ENCODE measurements at regions not wholly inside any gene's neighbourhood (a gene's known extent, or its start where the extent isn't known, plus 50 kb on each side); places are given as distances from the start of the nearest gene placed in this dataset.
"Not testable (repeated sequence)": the region's sequence is repeated elsewhere in the genome, so short reads cannot be mapped to it uniquely, and the experiment has no call there.

DNA sequence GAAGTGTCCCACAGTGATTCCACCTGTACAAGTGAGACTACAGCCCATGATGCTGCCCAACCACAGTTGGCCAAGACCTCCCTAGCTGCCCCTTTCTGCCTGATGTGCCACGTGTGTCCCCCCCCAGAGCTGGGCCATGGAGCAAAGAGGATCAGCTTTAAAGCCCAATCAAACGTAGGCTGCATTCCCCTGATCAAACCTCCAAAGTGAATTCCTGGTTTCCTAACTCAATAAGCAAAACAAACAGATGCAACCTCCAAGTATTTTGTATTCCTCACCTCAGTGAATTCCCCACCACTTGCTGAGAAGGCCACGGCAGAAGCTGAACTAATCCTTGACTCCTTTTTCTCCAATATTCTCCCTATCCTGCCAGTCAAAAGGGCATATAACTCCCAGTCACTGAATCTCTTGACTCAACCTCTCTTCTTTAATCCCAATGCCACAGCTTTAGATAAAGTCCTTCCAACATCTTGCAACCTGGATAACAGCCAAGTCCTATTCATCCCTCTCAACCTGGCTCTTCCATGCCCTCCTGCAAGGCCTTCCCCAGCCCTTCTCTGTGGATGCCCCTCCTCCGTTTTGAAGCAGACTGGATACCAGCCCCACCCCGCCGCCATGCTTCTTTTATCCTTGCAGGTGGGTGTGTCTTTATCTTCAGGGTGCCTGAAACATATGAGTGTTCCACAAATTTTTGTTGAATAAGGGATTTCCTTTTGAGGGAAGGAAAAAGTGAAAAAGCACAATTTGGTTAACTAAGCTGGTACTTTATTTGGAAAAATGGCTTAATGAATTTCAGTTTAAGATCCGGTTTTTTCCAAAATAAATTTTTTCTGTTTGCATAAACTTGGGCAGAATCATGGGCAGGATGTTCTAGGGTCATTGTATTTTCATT lies 285.2 kb upstream of the MKLN1 start:
- intact Hi-C loops (cut with micrococcal nuclease) = no loop called here
- CTCF ChIA-PET = interaction anchor here (0.9 to 1.7 kb wide), 4 partner anchors 48 to 146 kb away, joined by 3 to 9 read pairs (median 6); no protein-coding TSS in a partner anchor
- peaks cover 71% of the 10 kb centered on the region for H3K4me1 Mint-ChIP-seq (ENCODE audit: low read depth)

GRCh38 chr7:131045526-131045925 lies 282.1 kb upstream of the MKLN1 start:
- CTCF ChIA-PET = no interaction called here
- Mint-ChIP-seq H3K36me3 (peaks cover 48% of the 10 kb centered on the region), H3K9me3 (peaks cover 6% of the 10 kb centered on the region), H3K4me1 (ENCODE audit: low read depth) (peaks cover 75% of the 10 kb centered on the region), H3K27me3 (no peaks in the 10 kb centered on the region), H3K4me3 (no peak overlapping the region), H3K27ac (peak overlapping the region; percentile 16)
- POLR2A ChIA-PET = interaction anchor here (0.8 to 1.7 kb wide), 2 partner anchors 10 to 12 kb away, joined by 3 to 4 read pairs; no protein-coding TSS in a partner anchor
- DNase-seq = peak; percentile 18
- intact Hi-C loops (cut with micrococcal nuclease) = no loop called here

More for the DNA sequence above, 285.2 kb upstream of the MKLN1 start:
- Mint-ChIP-seq H3K27ac (peak overlapping the region; percentile 7), H3K27me3 (no peaks in the 10 kb centered on the region), H3K4me3 (no peak overlapping the region), H3K36me3 (peaks cover 34% of the 10 kb centered on the region), H3K9me3 (peaks cover 6% of the 10 kb centered on the region)
- DNase-seq = no peak
- POLR2A ChIA-PET = interaction anchor here (1.0 to 1.2 kb wide), 2 partner anchors 31 to 90 kb away, joined by 3 read pairs; no protein-coding TSS in a partner anchor

- Mint-ChIP-seq H3K27ac (peak overlapping the region; percentile 35), H3K4me3 (no peak overlapping the region), H3K4me1 (ENCODE audit: low read depth) (peaks cover 75% of the 10 kb centered on the region), H3K36me3 (peaks cover 52% of the 10 kb centered on the region), H3K9me3 (peaks cover 6% of the 10 kb centered on the region), H3K27me3 (no peaks in the 10 kb centered on the region)
- no peak for DNase-seq
- POLR2A ChIA-PET = interaction anchor here (0.8 to 1.7 kb wide), 2 partner anchors 9 to 11 kb away, joined by 3 to 4 read pairs; no protein-coding TSS in a partner anchor
- intact Hi-C loops (cut with micrococcal nuclease) = no loop called here
- CTCF ChIA-PET = no interaction called here
Measured at GRCh38 chr7:131046246-131046645, 281.4 kb upstream of the MKLN1 start.

- ChIA-PET POLR2A (no interaction called here), CTCF (interaction anchor here (1.0 to 1.3 kb wide), 2 partner anchors 66 to 151 kb away, joined by 3 to 4 read pairs; no protein-coding TSS in a partner anchor)
- H3K4me1 Mint-ChIP-seq (ENCODE audit: low read depth) = peaks cover 70% of the 10 kb centered on the region
- peaks cover 6% of the 10 kb centered on the region for H3K9me3 Mint-ChIP-seq
- no peak for DNase-seq
- peak overlapping the region; percentile 76 for H3K27ac Mint-ChIP-seq
- H3K36me3 Mint-ChIP-seq = peaks cover 48% of the 10 kb centered on the region
- H3K27me3 Mint-ChIP-seq = no peaks in the 10 kb centered on the region
- H3K4me3 Mint-ChIP-seq = no peak overlapping the region
- intact Hi-C loops (cut with micrococcal nuclease) = no loop called here
Measured at GRCh38 chr7:131047651-131048304, 279.9 kb upstream of the MKLN1 start.

DNA sequence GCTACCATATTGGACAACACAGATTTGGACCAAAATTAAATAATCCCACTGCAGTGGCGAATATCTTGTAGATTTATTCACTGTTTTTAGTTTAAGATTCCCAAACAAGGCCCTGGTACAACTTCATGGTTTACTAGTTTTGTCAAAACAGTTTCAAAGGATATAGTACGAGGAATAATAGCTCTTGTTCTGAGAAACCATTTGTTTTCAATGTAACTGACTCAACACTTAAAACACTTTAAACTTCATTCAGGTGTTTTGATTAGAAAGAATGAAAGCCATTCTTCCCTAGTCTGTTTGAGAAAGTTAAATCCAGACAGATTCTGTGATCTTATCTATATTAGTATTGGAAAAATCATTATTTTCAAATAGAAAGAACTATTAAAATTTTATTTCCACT lies 276.4 kb upstream of the MKLN1 start:
- Mint-ChIP-seq H3K36me3 (peaks cover 38% of the 10 kb centered on the region), H3K27me3 (no peaks in the 10 kb centered on the region), H3K4me3 (no peak overlapping the region), H3K9me3 (no peaks in the 10 kb centered on the region), H3K27ac (no peak overlapping the region), H3K4me1 (ENCODE audit: low read depth) (peaks cover 73% of the 10 kb centered on the region)
- ChIA-PET CTCF (interaction anchor here (0.6 to 1.4 kb wide), 6 partner anchors 9 to 154 kb away, joined by 3 to 9 read pairs (median 4); no protein-coding TSS in a partner anchor), POLR2A (interaction anchor here (0.5 to 0.9 kb wide), 2 partner anchors 23 to 374 kb away, joined by 3 to 4 read pairs; no protein-coding TSS in a partner anchor)
- DNase-seq = no peak
- intact Hi-C loops (cut with micrococcal nuclease) = no loop called here

DNA sequence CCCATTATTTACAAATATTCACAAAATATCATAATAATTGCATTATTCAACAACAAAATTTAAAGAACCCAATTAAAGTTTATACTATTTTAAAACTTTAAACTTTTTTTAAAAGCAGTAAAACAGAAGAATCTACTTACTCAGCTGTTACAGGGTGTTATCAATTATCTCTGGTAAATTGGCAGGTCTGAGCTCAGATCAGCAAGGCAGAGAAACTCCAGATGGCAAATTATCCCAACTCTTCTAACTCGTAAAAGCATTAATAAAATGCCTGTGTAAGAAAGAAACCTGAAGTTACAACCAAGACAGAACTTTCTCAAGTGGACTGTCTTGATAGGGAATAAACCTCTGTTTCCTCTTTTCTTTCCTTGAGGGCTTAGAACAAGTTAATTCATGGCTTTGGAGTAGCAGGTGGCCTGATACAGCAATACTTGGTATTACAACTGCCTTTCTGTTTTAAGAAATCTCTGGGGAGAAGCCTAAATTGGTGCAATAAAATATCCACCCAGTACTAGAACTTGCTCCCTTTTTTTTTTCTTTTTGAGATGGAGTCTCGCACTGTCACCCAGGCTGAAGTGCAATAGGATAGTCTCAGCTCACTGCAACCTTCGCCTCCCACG lies 275.3 kb upstream of the MKLN1 start:
- H3K27ac Mint-ChIP-seq = no peak overlapping the region
- intact Hi-C loops (cut with micrococcal nuclease) = no loop called here
- no peak for DNase-seq
- no peak overlapping the region for H3K4me3 Mint-ChIP-seq
- peaks cover 31% of the 10 kb centered on the region for H3K36me3 Mint-ChIP-seq
- no peaks in the 10 kb centered on the region for H3K27me3 Mint-ChIP-seq
- CTCF ChIA-PET = interaction anchor here (1.8 to 2.3 kb wide), 2 partner anchors 12 to 70 kb away, joined by 9 to 13 read pairs; no protein-coding TSS in a partner anchor
- peaks cover 75% of the 10 kb centered on the region for H3K4me1 Mint-ChIP-seq (ENCODE audit: low read depth)
- POLR2A ChIA-PET = no interaction called here
- H3K9me3 Mint-ChIP-seq = no peaks in the 10 kb centered on the region

DNA sequence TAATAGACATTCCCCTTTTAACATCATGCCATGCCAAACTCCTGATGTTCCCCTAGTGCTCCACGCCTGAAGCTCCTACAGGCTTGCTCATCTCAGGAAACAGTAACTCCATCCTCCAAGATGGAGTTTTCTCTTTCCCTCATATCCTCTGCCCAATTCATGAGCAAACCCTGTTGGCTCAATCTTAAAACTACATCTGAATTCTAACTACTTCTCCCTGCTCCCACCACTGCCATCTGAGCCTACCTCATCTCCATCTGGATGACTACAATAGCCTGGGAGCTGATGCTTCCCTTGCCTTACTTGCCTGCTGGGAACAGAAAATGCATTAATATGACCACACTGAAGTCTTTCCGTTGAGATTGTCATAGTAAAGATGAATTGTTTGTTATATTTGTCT lies 271.7 kb upstream of the MKLN1 start:
- DNase-seq = no peak
- H3K9me3 Mint-ChIP-seq = peaks cover 8% of the 10 kb centered on the region
- CTCF ChIA-PET = interaction anchor here (0.8 to 4.7 kb wide), 4 partner anchors 13 to 125 kb away, joined by 3 to 28 read pairs (median 6); no protein-coding TSS in a partner anchor
- H3K4me3 Mint-ChIP-seq = no peak overlapping the region
- intact Hi-C loops (cut with micrococcal nuclease) = no loop called here
- peaks cover 64% of the 10 kb centered on the region for H3K4me1 Mint-ChIP-seq (ENCODE audit: low read depth)
- peaks cover 21% of the 10 kb centered on the region for H3K36me3 Mint-ChIP-seq
- POLR2A ChIA-PET = interaction anchor here (0.9 to 1.1 kb wide), 2 partner anchors 10 to 161 kb away, joined by 3 to 4 read pairs; no protein-coding TSS in a partner anchor
- H3K27me3 Mint-ChIP-seq = no peaks in the 10 kb centered on the region
- peak overlapping the region; percentile 16 for H3K27ac Mint-ChIP-seq

DNA sequence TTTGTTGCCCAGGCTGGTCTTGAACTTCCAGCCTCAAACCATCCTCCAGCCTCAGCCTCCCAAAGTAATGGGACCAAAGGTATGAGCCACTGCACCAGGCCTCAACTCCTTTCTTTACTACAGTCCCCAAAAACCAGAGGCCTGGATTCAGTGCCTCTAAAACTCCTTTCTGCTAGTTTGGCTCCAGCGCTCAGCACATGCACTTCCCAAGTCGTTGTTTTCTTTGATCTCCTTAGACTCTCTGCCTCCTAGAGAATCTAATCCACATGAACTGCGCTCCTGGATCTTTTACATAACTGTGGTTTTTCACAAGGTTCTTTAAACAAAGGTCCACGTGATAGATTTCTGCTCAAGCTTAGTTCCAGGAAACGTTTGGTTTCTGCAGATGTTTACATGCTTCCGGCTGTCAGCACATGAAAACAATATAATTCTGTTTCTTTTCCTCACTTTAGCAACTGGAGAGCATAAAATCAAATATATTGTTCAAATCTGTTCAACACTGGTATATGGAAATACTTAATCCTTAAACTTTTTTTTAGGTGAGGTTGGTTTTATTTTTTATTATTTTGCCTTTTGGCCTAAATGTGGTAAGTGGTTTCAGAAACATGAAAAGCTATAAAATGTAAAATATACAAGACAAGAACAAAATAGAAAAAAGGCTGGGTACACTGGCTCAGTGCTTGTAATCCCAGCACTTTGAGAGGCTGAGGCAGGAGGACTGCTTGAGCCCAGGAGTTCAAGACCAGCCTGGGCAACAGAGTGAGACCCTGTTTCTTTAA lies 270.5 kb upstream of the MKLN1 start:
- peaks cover 19% of the 10 kb centered on the region for H3K36me3 Mint-ChIP-seq
- CTCF ChIA-PET = interaction anchor here (0.6 to 4.7 kb wide), 6 partner anchors 12 to 110 kb away, joined by 3 to 28 read pairs (median 3); no protein-coding TSS in a partner anchor
- intact Hi-C loops (cut with micrococcal nuclease) = loop anchor here (1.0 kb wide), 1 partner anchor 12 kb away; no protein-coding TSS in a partner anchor

GRCh38 chr7:131057794-131058070 lies 269.9 kb upstream of the MKLN1 start:
- peak; percentile 52 for DNase-seq
- no peaks in the 10 kb centered on the region for H3K27me3 Mint-ChIP-seq
- POLR2A ChIA-PET = interaction anchor here (0.7 to 1.3 kb wide), 6 partner anchors 11 to 306 kb away, joined by 3 to 7 read pairs (median 4); no protein-coding TSS in a partner anchor
- intact Hi-C loops (cut with micrococcal nuclease) = loop anchor here (1.0 kb wide), 1 partner anchor 12 kb away; no protein-coding TSS in a partner anchor
- CTCF ChIA-PET = interaction anchor here (0.7 to 4.7 kb wide), 4 partner anchors 11 to 111 kb away, joined by 3 to 28 read pairs (median 6); no protein-coding TSS in a partner anchor
- H3K4me3 Mint-ChIP-seq = peak overlapping the region; percentile 44
- H3K27ac Mint-ChIP-seq = peak overlapping the region; percentile 95
- H3K36me3 Mint-ChIP-seq = peaks cover 19% of the 10 kb centered on the region
- peaks cover 8% of the 10 kb centered on the region for H3K9me3 Mint-ChIP-seq
- peaks cover 61% of the 10 kb centered on the region for H3K4me1 Mint-ChIP-seq (ENCODE audit: low read depth)

More for the DNA sequence above, 270.5 kb upstream of the MKLN1 start:
- Mint-ChIP-seq H3K27ac (peak overlapping the region; percentile 95), H3K9me3 (peaks cover 8% of the 10 kb centered on the region), H3K4me3 (peak overlapping the region; percentile 30), H3K4me1 (ENCODE audit: low read depth) (peaks cover 66% of the 10 kb centered on the region), H3K27me3 (no peaks in the 10 kb centered on the region)
- POLR2A ChIA-PET = interaction anchor here (0.7 to 1.3 kb wide), 6 partner anchors 12 to 306 kb away, joined by 3 to 7 read pairs (median 4); no protein-coding TSS in a partner anchor
- no peak for DNase-seq

- H3K9me3 Mint-ChIP-seq; H3K27me3 Mint-ChIP-seq; DNase-seq; intact Hi-C loops (cut with micrococcal nuclease); H3K4me3 Mint-ChIP-seq: not testable (repeated sequence)
- peak overlapping the region; percentile 95 for H3K27ac Mint-ChIP-seq
- peaks cover 20% of the 10 kb centered on the region for H3K36me3 Mint-ChIP-seq
- peaks cover 66% of the 10 kb centered on the region for H3K4me1 Mint-ChIP-seq (ENCODE audit: low read depth)
- ChIA-PET CTCF (interaction anchor here (1.0 to 4.7 kb wide), 5 partner anchors 10 to 454 kb away, joined by 3 to 28 read pairs (median 3); no protein-coding TSS in a partner anchor), POLR2A (interaction anchor here (1.2 kb wide), 2 partner anchors 11 to 100 kb away, joined by 3 read pairs; no protein-coding TSS in a partner anchor)
Measured at GRCh38 chr7:131058561-131059288, 269.0 kb upstream of the MKLN1 start.

All from activated CD4-positive, alpha-beta memory T cell treated with anti-CD3 and anti-CD28 coated beads for 36 hours (primary cell).